ENCODE measurements at regions not wholly inside any gene's neighbourhood (a gene's known extent, or its start where the extent isn't known, plus 50 kb on each side); places are given as distances from the start of the nearest gene placed in this dataset.
"Not testable (repeated sequence)": the region's sequence is repeated elsewhere in the genome, so short reads cannot be mapped to it uniquely, and the experiment has no call there.

DNA sequence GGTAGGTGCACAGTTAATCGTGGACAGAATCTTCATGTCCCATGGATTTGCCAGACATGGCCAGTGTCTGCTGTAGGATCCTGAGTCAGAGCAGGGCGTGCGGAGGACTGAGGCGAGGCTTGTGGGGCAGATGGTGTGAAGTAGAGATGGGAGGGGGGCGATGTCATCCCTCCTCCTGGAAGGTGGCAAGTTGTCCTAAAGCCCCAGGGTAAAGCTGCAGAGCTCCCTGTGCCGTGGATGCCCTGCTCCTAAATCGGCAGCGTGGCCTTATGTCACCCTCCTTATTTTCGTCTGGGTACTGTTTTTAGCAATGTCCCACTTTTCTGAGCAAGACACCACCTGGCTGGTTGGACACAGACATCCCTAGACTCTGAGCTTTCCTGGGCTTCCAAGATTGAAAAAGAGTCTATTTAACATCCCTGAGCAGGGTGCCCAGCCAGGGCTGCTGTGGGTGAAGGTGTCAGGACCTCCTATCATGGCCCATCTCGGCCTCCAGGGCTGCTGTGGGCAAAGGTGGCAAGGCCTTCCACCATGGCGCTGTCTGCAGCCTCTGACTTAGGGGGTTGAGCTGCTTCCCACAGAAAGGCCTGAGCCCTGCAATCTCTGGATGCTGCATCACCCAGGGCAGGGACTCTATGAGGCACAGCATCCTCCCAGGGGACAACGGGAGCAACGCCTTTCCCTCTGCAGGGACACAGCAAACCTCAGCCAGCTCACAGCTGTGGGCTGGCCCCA lies 145.4 kb downstream of the TTLL2 start:
- DNase-seq = no peak

DNA sequence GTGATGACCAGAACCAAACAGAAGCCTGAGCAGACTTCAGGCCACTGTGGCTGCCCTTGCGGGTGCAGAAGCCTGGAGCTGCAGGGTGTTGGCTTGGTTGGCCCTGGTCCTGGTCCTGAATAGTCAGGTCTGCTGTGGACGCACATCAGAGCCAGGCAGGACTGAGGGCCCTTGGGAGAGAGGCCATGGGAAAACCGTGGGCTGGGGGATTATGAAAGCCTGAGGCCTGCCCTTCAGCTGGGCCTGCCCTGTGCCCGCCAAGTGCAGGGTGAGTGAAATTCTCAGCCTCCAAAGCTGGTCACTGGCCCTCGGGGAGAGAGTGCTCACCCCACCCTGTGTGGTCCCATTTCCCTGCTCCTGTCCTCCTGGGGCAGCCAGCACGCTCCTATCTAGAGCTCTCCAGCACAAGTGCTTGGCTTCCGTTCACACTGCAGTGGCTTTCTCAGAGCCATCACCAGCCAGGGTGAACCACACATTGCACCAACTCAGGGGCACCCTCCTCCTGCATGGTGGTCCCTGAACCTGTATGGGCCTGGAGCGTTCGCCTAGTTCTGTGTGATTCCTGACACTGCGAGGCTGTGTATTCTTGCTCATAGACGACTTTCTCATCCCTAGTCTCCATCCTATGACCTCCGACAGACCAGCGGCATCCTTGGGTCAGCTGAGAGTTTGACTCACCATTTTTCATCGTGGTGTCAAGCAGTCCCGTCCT lies 146.1 kb downstream of the TTLL2 start:
- DNase-seq = no peak

DNA sequence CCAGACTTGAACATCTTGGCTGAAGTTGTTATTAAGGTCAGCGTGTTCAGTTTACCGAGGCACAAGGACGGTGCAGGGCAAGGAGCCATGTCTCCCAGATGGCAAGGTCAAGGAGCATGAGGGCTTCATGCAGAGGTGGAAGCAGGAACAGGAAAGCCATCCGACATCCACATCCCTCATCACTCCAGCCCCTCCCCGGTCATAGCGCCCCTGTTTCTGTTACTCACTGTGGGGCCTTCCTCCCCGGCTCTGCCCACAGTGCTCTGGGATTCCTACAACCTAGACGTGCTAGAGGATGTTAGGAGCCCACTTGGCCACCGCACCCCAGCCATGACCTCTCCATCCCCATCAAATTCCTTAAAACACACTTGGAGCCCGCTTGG lies 146.7 kb downstream of the TTLL2 start:
- no peak for DNase-seq

DNA sequence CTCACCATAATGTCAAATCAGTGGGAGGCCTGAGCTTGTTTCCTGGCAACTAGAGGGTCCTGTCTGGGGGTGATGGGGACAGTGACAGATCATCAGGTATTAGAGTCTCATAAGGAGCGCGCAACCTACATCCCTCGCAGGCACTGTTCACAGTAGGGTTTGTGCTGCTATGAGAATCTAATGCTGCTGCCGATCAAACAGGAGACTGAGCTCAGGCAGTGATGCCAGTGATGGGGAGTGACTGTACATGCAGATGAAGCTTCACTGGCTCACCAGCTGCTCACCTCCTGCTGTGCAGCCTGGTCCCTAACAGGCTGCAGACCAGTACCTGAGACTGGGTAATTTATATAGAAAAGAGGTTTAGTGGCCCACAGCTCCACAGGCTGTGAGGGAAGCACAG lies 147.3 kb downstream of the TTLL2 start:
- no peak for DNase-seq

DNA sequence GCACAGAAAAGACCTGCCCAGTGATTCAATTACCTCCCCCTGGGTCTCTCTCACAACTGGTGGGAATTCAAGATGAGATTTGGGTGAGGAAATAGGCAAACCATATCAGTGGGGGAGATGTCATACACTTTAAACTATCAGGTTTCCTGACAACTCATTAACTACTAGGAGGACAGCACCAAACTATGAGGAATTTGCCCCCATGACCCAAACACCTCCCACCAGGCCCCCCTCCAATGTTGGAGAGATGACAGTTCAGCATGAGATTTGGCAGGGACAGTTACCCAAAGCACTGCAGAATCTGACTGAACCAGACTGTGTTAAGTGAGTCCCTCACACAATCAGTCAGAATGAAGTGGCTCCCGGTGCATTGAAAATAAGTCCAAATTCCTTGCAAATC lies 148.0 kb downstream of the TTLL2 start:
- no peak for DNase-seq

DNA sequence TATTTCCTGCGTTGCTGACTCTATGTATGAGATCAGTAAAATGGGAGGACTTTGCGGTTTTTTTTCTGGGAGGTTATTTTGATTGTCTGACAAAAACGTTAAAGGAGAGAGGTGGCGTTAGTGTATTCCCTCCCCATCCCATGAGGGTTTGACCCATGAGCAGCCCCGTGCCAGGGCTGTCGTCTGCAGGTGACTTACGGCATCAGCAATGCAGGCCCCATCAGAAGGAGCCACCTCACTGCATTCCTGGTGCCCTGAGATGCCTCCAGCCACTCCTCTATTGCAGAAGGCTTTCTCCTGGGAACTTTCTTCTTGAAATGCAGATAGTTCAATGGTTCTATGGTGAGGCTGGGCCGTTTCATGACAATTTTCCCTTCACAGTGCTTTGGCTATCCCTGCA lies 149.3 kb downstream of the TTLL2 start:
- DNase-seq = no peak

DNA sequence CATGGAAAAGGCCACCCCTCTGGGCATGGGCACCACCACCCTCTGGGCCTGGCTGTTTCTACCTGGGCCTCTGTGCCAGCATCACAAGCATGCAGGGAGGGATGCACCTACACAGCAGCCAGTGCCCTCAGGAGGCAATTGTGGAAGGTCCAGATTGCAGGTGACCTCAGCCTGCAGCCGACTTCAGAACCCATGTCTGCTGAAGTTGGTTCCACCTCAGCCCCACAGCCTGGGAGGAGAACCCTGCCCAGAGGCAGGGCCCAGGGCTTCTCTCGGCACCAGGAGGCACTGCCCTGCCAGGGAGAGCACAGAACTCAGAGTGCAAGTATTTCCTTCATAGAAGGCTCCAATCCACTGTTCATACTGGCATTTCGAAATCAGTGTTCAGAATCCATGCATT lies 149.8 kb downstream of the TTLL2 start:
- DNase-seq = no peak

DNA sequence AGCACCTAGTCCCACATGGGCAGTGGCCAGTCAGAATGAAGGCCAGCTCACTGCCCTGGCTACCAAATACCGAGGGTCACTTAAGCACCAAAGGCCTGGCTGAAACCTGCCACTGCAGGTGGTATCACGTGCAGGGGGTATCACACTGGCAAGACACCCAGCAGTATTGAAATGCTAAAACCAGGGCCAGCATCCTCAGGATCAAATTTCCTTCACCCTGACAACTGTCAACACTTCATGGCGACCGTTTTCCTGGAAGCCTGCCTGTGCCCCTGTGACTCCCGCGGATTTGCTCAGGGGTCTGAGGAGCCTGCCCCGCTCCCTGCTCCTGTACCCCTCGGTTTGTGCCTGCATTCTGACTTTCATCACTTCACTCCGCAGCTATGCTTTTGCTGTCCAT lies 151.1 kb downstream of the TTLL2 start:
- DNase-seq = no peak

DNA sequence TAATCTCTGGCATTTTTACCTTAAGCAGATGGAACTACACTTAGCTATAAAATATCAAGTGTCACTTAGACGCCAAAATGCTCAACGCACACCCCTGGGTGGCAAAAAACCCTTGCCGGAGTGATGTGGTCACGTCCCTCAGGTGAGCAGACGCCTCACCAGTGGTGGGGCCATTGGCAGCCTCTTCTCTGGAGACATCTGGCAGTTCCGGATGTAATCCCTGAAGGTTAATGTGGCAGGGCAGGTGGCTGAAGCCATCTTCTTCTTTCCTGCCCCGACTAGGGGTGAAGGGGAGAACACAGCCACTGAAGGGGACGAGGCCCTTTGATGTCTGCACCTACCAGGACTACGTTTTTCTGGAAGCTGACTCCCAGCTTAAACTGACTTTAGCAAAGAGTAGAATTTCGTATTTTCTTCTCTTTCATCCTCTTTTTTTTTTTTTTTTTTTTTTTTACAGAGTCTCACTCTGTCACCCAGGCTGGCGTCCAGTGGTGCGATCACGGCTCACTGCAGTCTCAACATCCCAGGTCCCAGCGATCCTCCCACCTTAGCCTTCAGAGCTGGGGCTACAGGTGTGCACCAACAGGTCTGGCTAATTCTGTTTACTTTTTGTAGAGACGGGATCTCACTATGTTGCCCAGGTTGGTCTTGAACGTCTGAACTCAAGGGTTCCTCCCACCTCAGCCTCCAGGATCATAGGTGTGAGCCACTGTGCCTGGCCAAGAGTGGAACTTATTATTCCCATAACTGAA lies 152.1 kb downstream of the TTLL2 start:
- DNase-seq = no peak

DNA sequence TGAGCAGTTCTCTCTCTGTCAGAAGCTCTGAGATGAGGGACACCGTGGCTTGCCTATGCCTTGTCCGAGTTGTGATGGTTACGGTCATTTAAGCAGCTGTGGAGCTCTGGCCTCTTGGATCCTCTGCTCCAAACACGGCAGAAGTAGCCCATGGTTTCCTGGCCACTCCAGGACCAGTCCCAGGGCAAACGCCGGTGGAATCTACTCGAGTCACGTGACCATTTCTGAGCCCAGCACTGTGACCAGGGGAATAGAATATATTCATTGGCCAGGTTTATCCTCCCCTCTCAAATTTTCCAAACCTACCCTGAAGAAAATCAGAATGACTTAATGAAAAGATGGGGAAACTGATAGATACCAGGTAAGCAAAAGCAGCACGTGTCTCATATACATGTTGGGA lies 152.8 kb downstream of the TTLL2 start:
- no peak for DNase-seq

DNA sequence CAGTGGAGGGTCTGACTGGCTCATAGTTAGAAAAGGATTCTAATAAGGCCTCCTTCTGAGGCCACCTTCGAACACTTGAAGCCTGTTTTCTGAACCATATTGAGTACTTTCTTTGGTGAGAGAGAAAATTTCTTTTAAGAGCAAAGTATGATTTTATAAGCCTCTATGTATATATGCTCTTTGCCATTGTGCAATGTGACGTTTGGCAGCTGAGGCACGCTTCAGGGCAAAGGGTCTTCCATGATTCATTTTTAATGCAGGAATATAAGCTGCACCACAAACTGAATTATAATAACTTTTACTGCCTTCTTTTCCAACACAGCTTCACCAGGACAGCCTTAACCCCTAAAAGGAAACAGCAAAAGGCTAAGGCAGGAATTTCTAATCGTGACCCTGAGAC lies 154.4 kb downstream of the TTLL2 start:
- no peak for DNase-seq

DNA sequence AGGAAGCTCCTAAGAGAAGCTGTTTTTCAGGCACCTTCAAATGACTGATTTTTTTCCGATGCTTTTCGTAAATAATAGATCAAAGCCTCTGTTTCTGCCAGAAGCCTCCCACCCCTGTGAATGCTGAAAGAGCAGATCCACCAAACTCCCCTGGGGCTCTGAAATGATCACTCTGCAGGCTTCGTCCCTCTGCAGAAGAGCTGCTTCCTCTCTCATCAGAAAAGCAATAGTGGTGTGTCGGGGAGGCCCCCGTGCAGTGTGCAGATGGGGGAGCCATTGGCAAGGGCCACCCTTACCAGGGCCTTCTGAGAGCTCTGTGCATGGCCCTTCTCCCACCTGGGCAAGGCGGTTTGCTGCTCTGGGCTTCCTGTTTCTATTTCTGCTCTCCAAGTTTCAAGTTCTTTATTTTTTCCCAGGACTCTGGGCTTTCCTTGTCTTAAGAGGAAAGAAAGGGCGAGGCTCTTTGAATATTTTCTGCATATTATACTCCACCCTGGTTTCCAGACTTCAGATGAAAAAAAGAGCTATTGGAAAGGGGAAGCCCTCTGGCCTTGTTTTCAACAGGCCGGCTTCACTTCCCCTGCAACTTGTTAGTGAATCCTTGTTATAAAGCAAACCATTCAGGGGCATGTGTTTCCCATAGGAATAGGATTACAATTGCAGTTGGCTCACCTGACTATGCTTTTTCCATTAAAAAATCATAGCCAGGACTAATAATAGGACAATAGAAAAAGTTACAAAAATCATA lies 155.2 kb downstream of the TTLL2 start:
- no peak for DNase-seq

DNA sequence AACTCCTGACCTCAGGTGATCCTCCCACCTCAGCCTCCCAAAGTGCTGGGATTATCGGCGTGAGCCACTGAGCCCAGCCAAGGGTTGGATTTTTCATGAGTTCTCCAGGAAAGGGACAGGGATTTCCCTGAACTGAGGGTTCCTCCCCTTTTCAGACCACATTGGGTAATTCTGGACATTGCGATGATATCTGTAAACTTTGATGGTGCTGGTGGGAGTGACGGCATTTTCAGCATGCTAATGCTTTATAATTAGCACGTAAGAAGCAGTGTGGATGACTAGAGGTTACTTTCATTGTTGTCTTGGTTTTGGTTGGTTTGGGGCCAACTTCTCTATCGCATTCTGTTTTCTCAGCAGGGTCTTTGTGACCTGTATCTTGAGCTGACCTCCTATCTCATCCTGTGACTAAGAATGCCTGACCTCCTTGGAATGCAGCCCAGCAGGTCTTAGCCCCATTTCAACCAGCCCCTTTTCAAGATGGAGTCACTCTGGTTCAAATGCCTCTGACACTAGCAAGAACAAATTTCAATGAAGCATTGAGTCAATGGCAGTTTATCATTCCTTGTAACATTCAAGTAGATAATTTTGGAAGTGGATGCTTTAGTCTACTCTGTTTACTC lies 156.5 kb downstream of the TTLL2 start:
- DNase-seq = no peak

DNA sequence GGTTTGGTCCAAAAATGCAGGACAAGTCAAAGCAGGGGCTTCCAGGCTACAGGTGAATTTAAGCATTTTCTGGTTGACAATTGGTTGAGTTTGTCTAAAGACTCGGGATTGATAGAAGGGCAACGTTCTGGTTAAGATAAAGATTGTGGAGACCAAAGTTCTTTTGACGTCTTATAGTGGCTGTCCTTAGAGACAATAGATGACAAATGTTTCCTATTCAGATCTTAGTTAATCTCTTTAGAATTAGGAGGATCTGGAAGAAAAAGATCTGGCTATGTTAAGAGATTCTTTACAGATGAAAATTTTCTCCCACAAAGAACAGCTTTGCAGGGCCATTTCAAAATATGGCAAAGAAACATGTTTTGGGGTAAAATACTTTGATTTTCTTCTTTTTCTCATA lies 157.9 kb downstream of the TTLL2 start:
- not testable (repeated sequence) for DNase-seq

DNA sequence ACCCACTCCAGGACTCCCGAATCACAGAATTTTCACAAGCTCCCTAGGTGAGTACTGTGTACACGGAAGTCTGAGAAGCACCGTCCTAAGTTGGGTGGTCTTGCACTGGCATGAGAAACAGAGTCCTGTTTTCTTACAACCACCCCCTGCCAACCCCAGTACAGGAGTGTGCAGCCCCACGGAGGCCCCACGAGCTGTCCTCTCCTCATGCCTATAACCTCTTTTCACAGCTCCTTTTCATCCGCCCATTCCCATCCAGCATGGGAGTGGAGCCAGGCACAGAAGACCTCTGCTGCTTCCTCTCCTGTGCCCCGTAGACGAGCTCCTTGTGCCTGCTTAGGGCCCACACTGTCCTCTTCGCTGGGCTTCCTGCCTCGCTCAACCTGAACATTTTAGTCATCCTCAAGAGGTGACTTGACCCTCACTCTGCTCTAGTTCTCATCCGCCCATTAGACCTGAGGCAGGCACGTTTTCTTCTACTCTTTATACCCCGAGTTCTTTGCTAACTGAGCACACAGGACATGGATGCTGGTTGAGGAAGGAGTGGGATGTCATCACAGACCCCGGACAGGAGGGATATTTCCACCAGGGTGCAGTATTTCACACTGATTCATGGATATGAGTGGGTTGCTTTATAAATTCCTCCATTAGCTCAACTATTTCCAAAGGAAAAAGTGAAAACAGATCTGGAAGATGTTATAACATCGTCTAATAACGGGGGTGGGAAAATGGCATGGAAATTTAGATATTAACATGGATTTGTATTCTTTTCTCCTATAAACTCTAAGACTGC lies 160.5 kb downstream of the TTLL2 start:
- DNase-seq = peak in 11 of 51 donors; percentile 17 to 65 (median 34)

DNA sequence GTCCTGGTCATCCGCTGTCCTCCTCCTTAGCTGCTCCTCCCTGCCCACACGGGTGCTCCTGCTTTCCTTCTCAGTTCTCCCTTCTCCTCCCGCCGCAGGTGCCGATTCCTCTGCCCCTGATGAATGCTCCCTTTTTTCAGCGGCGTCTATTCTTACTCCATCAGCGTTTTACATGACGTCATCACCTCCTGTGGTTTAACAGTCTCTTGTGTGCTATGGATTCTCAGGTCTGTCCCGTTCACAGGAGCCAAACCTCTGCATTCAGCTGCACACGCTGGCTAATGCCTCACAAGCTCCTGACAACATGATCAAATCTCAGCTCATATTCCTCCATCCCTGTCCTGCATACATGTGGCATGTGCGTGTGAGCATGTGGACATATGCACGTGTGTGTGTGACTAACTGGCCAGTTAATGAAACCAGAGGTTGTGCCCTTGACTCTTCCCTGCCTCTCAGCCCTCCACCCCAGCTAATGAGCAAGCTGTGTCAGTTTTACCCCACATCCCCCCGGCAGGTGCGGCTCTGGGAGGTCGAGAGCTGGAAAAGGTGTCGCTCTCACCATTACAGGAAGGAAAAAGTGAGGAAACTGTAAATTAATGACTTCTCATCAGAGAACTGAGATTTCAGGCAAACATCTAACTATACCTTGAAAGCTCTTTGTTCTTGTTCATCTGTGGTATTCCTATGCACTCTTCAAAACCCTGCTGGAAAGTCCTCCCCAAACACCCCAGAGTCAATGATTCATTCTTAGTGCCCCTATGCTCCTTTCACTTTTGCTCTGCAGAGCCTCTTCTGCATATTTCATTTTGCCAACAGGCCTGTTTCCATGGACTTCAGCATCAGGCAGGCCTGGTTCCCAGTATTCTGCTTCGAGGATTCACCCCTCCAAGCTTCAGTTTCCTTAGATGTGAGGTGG lies 163.1 kb downstream of the TTLL2 start:
- no peak for DNase-seq

DNA sequence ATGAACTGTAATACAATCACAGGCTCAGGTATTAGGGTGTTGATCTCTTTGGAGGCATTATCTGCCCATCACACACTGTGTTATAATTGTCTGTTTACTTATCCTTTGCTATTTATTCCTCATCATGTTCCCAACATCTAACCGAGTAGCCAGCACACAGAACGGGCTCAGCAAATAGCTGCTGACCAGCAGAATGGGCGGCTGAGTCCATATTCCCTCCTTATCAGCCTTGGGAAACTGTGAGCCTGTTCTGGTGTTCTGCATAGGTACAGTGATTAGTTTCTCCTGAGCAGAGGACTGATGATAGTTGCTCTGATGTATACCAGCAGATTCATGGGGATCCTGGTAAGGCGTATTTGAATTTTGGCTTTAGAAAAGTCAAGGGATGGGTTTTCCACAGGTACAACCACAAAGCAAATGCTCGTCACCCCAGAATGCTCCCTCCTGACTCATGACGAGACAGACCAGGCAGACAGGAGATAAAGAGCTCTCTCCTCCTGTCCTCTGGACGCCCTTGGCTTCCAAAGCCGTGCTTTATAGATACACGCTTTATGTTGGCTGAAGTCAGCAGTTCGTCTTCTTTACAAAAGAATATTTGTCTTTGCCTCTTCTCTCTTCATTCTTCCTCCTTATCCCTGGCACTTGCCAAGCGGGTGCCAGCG lies 166.7 kb downstream of the TTLL2 start:
- DNase-seq = no peak

DNA sequence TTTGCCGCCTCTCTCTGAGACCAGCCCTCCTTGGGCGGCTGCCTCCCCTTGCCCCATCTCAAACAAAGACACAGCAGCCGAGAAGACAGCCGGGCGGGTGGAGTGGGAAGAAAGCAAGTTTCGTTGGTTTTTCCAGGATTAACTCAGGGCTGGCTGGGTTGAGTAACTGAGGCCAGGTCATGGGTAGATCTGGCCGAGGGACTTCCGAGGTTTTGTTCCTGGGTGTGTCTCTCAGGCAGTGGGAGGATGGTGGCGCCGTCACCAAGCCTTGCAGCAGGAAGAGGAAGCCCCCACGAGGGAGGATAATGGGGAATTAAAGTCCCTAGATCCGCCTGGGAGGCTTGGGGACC lies 167.2 kb downstream of the TTLL2 start:
- DNase-seq = peak in 1 of 51 donors; percentile 19

DNA sequence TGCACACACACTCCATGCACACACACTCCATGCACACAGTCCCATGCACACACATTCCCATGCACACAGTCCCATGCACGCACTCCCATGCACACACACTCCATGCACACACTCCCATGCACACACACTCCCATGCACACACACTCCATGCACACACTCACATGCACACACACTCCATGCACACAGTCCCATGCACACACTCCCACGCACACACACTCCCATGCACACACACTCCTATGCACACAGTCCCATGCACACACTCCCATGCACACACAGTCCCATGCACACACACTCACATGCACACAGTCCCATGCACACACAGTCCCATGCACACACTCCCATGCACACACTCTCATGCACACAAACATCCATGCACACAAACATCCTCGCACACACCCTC lies 168.4 kb downstream of the TTLL2 start:
- DNase-seq = no peak
